Hepatocyte (in vitro differentiated cells): ENCODE measurements at regions not wholly inside any gene's neighbourhood (a gene's known extent, or its start where the extent isn't known, plus 50 kb on each side); places are given as distances from the start of the nearest gene placed in this dataset.

Experiments used
- DNase-seq: peaks from one replicate; pipeline ENCODE4 v3.0.0-alpha.2; 2016; ENCODE audit warnings: low spot score
- H2AFZ ChIP-seq: fragments of 200-600 bp; sonication (generic); 2 replicates; pipeline ENCODE4 v1.6.0; 2016; ENCODE audit warnings: antibody characterized with exemption, mild to moderate bottlenecking
- H3K27ac ChIP-seq: fragments of 200-600 bp; sonication (generic); 2 replicates; pipeline ENCODE4 v1.5.1; 2016; ENCODE audit warnings: mild to moderate bottlenecking
- H3K27me3 ChIP-seq: fragments of 200-600 bp; sonication (generic); 2 replicates; pipeline ENCODE4 v1.6.1; 2016
- H3K36me3 ChIP-seq: fragments of 200-600 bp; sonication (generic); replicated peaks from 2 replicates; pipeline ENCODE4 v1.5.1; 2016; ENCODE audit warnings: low read depth; ENCODE audit not compliant: insufficient read depth
- H3K4me1 ChIP-seq: fragments of 200-600 bp; sonication (generic); 2 replicates; pipeline ENCODE4 v1.5.1; 2016; ENCODE audit warnings: mild to moderate bottlenecking, moderate library complexity; ENCODE audit not compliant: insufficient read depth
- H3K4me2 ChIP-seq: fragments of 200-600 bp; sonication (generic); 2 replicates; pipeline ENCODE4 v1.6.0; 2016
- H3K4me3 ChIP-seq: fragments of 200-600 bp; sonication (generic); 2 replicates; pipeline ENCODE4 v1.5.1; 2016; ENCODE audit warnings: mild to moderate bottlenecking
- H3K79me2 ChIP-seq: fragments of 200-600 bp; sonication (generic); 2 replicates; pipeline ENCODE4 v1.6.0; 2017; ENCODE audit warnings: mild to moderate bottlenecking
- H3K9me2 ChIP-seq: fragments of 200-600 bp; sonication (generic); replicated peaks from 2 replicates; pipeline ENCODE4 v1.6.0; 2017; ENCODE audit warnings: mild to moderate bottlenecking; ENCODE audit not compliant: insufficient read depth
- H3K9me3 ChIP-seq: fragments of 200-600 bp; sonication (generic); 2 replicates; pipeline ENCODE4 v1.5.1; 2016; ENCODE audit warnings: low read depth, mild to moderate bottlenecking
- H4K20me1 ChIP-seq: fragments of 200-600 bp; sonication (generic); 2 replicates; pipeline ENCODE4 v1.6.0; 2016; ENCODE audit warnings: mild to moderate bottlenecking; ENCODE audit not compliant: insufficient read depth, poor library complexity, severe bottlenecking
- EZH2 ChIP-seq: fragments of 200-600 bp; sonication (generic); IDR thresholded peaks from 2 replicates; pipeline ENCODE4 v1.6.1; 2016; ENCODE audit warnings: antibody characterized with exemption, mild to moderate bottlenecking, borderline replicate concordance
- EZH2phosphoT487 ChIP-seq: fragments of 200-600 bp; sonication (generic); IDR thresholded peaks from one replicate; pipeline ENCODE4 v1.6.1; 2018; ENCODE audit warnings: antibody characterized with exemption, mild to moderate bottlenecking, low read depth, moderate library complexity; ENCODE audit not compliant: unreplicated experiment, severe bottlenecking
- WGBS: methylation state at CpG from one replicate; pipeline ENCODE4 v1.1.6; 2016; ENCODE audit warnings: low lambda C conversion rate; ENCODE audit errors: missing lambda C conversion rate; 5-methylcytosine and 5-hydroxymethylcytosine counted together
- TF ChIP-seq, protein P1 (sequence below): fragments of 200-600 bp; sonication (generic); IDR thresholded peaks from 2 replicates; pipeline ENCODE4 v1.5.1; 2016; ENCODE audit warnings: antibody characterized with exemption, mild to moderate bottlenecking; ENCODE audit not compliant: poor library complexity

DNA sequence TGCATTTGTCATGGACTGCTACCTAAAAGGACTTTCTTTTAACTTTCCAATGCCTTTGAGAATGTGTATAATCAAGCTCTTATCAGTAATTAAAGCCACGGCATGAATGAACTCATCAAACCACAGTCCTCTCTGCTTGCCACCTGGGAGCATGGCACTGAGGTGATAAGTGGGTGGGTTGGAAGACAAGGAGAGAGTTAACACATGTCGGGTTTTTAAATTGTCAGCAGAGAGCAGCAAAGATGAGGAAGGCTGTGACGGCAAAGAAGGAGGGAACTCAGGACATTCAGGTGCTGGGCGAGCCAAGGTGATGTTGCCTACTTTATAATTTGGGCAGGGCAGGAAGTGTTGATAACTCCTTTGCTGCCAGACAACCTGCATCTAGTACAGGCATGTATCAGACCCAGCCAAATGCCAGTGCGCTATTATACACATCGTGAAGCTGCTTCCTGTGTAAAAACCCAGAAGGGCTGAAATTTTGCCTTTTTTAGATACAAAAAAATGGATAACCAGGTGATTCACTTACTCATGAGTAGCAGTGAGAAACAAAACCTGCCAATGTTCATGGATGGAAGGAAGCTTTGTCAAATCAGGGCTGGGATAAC lies 269.1 kb downstream of the KIF4B start:
- Histone ChIP-seq H3K4me2 (no peak overlapping the region), H3K79me2 (no peaks in the 10 kb centered on the region), H3K9me3 (no peaks in the 10 kb centered on the region), H3K4me1 (no peaks in the 10 kb centered on the region), H3K27ac (no peak overlapping the region), H3K27me3 (peaks cover 20% of the 10 kb centered on the region), H2AFZ (no peak overlapping the region), H3K4me3 (no peak overlapping the region), H3K36me3 (no peaks in the 10 kb centered on the region), H4K20me1 (no peaks in the 10 kb centered on the region), H3K9me2 (no peaks in the 10 kb centered on the region)
- no peak for DNase-seq
- WGBS: 78% methylated on average over 6 of the region's 6 CpGs
- TF ChIP-seq EZH2: no peak
- TF ChIP-seq EZH2phosphoT487: no peak
- TF ChIP-seq, protein P1, sequence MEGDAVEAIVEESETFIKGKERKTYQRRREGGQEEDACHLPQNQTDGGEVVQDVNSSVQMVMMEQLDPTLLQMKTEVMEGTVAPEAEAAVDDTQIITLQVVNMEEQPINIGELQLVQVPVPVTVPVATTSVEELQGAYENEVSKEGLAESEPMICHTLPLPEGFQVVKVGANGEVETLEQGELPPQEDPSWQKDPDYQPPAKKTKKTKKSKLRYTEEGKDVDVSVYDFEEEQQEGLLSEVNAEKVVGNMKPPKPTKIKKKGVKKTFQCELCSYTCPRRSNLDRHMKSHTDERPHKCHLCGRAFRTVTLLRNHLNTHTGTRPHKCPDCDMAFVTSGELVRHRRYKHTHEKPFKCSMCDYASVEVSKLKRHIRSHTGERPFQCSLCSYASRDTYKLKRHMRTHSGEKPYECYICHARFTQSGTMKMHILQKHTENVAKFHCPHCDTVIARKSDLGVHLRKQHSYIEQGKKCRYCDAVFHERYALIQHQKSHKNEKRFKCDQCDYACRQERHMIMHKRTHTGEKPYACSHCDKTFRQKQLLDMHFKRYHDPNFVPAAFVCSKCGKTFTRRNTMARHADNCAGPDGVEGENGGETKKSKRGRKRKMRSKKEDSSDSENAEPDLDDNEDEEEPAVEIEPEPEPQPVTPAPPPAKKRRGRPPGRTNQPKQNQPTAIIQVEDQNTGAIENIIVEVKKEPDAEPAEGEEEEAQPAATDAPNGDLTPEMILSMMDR: no peak

DNA sequence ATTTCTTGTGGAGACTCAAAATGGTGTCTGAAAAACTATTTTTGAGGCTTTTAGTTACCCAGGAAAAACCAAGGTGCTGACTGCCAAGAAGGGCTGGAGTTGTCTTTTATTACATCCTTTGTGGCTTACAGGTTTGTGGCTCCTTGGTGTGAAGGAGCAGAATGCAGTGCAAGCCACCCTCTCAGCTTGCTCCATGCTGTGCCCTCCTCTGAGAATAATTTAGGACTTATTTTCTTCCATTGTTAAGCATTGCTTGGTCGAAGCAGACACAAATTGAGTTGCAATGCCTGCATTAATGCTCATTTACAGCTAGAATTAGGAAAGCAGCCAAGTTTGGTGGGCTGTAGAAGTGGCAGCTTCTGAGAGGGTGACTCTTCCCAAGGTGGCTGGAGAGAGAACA lies 272.2 kb downstream of the KIF4B start:
- H3K27me3 ChIP-seq: peaks cover 20% of the 10 kb centered on the region
- no peaks in the 10 kb centered on the region for H3K79me2 ChIP-seq
- no peaks in the 10 kb centered on the region for H3K9me3 ChIP-seq
- H3K27ac ChIP-seq: no peak overlapping the region
- no peaks in the 10 kb centered on the region for H3K36me3 ChIP-seq
- H3K9me2 ChIP-seq: no peaks in the 10 kb centered on the region
- 33% methylated on average over 1 of the region's 1 CpG for WGBS
- H3K4me3 ChIP-seq: no peak overlapping the region
- no peak for TF ChIP-seq EZH2
- TF ChIP-seq, protein P1: no peak
- no peak for TF ChIP-seq EZH2phosphoT487
- no peaks in the 10 kb centered on the region for H4K20me1 ChIP-seq
- no peak for DNase-seq
- no peaks in the 10 kb centered on the region for H3K4me1 ChIP-seq
- no peak overlapping the region for H2AFZ ChIP-seq
- no peak overlapping the region for H3K4me2 ChIP-seq

DNA sequence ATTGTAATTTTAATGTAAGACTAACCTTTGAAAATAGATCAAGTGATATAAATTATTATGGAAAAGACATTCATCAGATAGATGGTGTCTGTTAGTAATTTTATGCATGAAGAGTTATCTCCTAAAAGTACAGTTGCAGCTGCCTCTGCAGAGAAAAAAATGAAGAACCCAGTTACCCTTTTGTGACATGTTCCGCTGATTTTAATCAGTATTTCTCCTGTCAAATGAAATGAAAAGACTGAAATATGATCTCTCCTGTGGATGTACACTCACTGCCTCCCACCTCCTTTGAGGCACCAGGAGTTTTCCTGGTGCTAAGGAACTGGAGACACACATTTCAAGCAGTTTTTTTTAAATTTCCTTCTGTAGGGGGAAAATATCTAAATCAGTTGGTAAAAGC lies 277.4 kb downstream of the KIF4B start:
- Histone ChIP-seq H3K27me3 (no peaks in the 10 kb centered on the region), H4K20me1 (no peaks in the 10 kb centered on the region), H3K79me2 (no peaks in the 10 kb centered on the region), H3K4me2 (no peak overlapping the region), H3K4me3 (no peak overlapping the region), H3K36me3 (no peaks in the 10 kb centered on the region), H3K9me2 (no peaks in the 10 kb centered on the region), H2AFZ (no peak overlapping the region), H3K9me3 (no peaks in the 10 kb centered on the region), H3K4me1 (no peaks in the 10 kb centered on the region), H3K27ac (no peak overlapping the region)
- no peak for DNase-seq
- TF ChIP-seq, protein P1: no peak
- no peak for TF ChIP-seq EZH2phosphoT487
- WGBS: 56% methylated on average over 1 of the region's 1 CpG
